Esophagus squamous epithelium (tissue), 4 donors: ENCODE measurements at regions not wholly inside any gene's neighbourhood (a gene's known extent, or its start where the extent isn't known, plus 50 kb on each side); places are given as distances from the start of the nearest gene placed in this dataset.

Experiments
- CTCF ChIP-seq, 6 experiments: fragments of 450-650 bp in 4 of 6; fragments of 200-600 bp in 2 of 6; sonication (generic) in 2 of 6; IDR thresholded peaks; one replicate each; pipeline ENCODE4 v1.5.1; 2016 to 2019; ENCODE audit warnings: antibody characterized with exemption in 6 of 6, mild to moderate bottlenecking in 4 of 6, moderate library complexity in 4 of 6
- POLR2A ChIP-seq, 4 donors: fragments of 450-650 bp; IDR thresholded peaks; one replicate each; pipeline ENCODE4 v1.6.1; 2017; ENCODE audit warnings: antibody characterized with exemption in 4 of 4, mild to moderate bottlenecking in 4 of 4, moderate library complexity in 3 of 4

GRCh38 chr10:113496111-113497109 lies 56.4 kb upstream of the HABP2 start:
- no peak for TF ChIP-seq CTCF (IDR thresholded peaks at IDR 0.05)
- TF ChIP-seq POLR2A (IDR thresholded peaks at IDR 0.05), result no peak
